HCT116 (cell line): ENCODE measurements at regions not wholly inside any gene's neighbourhood (a gene's known extent, or its start where the extent isn't known, plus 50 kb on each side); places are given as distances from the start of the nearest gene placed in this dataset.

Experiments
- EZH2 ChIP-seq: fragments of 200-600 bp; sonication (generic); IDR thresholded peaks from 2 replicates; pipeline ENCODE4 v1.6.1; 2017; ENCODE audit warnings: antibody characterized with exemption, mixed run types
- JUND ChIP-seq: IDR thresholded peaks from 2 replicates; pipeline ENCODE4 v1.6.1; 2012
- POLR2A ChIP-seq: IDR thresholded peaks from 2 replicates; pipeline ENCODE4 v1.7.0; 2011; ENCODE audit warnings: borderline replicate concordance; ENCODE audit not compliant: insufficient read depth, insufficient read length; ENCODE audit errors: extremely low read depth
- TCF7L2 ChIP-seq: IDR thresholded peaks from 2 replicates; pipeline ENCODE4 v1.7.0; 2011; ENCODE audit warnings: borderline replicate concordance, inconsistent platforms; ENCODE audit not compliant: insufficient read depth, insufficient read length; ENCODE audit errors: extremely low read depth
- ZFX ChIP-seq: fragments of 450-650 bp; IDR thresholded peaks from 2 replicates; pipeline ENCODE4 v1.6.1; 2017
- TF ChIP-seq, protein P1 (sequence below), 3 experiments: fragments of 200-600 bp in 1 of 3; sonication (generic) in 1 of 3; IDR thresholded peaks in 2 of 3; conservative IDR thresholded peaks in 1 of 3; 2 replicates each; pipeline ENCODE4 v1.5.1; 2012 to 2017; ENCODE audit warnings: low read depth in 2 of 3, low read length in 2 of 3, antibody characterized with exemption in 1 of 3, borderline replicate concordance in 1 of 3, control low read depth in 1 of 3, mild to moderate bottlenecking in 1 of 3, mixed read lengths in 1 of 3, mixed run types in 1 of 3, moderate library complexity in 1 of 3; ENCODE audit not compliant: insufficient read depth in 1 of 3
- TF ChIP-seq, protein P2 (sequence below): IDR thresholded peaks from 2 replicates; pipeline ENCODE4 v1.6.1; 2012
- TF ChIP-seq, protein P3 (sequence below): IDR thresholded peaks from 2 replicates; pipeline ENCODE4 v1.6.1; 2012; ENCODE audit warnings: low read depth

DNA sequence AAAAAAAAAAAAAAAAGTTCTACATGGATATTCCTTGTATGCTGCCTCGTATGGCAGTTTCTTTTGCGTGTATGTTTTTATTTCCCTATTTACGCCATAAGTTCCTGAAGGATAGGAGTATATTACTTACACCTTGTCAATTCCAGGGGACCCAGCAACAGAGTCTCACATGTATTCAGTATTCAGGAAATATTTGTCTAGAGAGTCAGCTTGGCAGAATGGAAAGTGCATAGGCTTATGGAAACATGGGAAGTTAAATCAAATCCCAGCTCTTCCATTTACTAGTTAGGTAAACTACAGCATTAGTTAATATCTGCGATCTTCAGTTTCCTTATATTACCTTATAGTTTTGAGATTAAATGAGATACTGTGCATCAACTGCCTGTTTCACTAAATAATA lies 51.1 kb upstream of the SLC22A16 start:
- TF ChIP-seq, protein P1, sequence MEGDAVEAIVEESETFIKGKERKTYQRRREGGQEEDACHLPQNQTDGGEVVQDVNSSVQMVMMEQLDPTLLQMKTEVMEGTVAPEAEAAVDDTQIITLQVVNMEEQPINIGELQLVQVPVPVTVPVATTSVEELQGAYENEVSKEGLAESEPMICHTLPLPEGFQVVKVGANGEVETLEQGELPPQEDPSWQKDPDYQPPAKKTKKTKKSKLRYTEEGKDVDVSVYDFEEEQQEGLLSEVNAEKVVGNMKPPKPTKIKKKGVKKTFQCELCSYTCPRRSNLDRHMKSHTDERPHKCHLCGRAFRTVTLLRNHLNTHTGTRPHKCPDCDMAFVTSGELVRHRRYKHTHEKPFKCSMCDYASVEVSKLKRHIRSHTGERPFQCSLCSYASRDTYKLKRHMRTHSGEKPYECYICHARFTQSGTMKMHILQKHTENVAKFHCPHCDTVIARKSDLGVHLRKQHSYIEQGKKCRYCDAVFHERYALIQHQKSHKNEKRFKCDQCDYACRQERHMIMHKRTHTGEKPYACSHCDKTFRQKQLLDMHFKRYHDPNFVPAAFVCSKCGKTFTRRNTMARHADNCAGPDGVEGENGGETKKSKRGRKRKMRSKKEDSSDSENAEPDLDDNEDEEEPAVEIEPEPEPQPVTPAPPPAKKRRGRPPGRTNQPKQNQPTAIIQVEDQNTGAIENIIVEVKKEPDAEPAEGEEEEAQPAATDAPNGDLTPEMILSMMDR (IDR thresholded peaks at IDR 0.05 in 2 of 3, conservative IDR thresholded peaks at IDR 0.05 in 1 of 3; ENCODE audit: borderline replicate concordance in 1 of 3, insufficient read depth in 1 of 3, low read depth in 2 of 3, low read length in 2 of 3) = no peak
- TF ChIP-seq, protein P2, sequence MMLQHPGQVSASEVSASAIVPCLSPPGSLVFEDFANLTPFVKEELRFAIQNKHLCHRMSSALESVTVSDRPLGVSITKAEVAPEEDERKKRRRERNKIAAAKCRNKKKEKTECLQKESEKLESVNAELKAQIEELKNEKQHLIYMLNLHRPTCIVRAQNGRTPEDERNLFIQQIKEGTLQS = no peak
- TF ChIP-seq, protein P3, sequence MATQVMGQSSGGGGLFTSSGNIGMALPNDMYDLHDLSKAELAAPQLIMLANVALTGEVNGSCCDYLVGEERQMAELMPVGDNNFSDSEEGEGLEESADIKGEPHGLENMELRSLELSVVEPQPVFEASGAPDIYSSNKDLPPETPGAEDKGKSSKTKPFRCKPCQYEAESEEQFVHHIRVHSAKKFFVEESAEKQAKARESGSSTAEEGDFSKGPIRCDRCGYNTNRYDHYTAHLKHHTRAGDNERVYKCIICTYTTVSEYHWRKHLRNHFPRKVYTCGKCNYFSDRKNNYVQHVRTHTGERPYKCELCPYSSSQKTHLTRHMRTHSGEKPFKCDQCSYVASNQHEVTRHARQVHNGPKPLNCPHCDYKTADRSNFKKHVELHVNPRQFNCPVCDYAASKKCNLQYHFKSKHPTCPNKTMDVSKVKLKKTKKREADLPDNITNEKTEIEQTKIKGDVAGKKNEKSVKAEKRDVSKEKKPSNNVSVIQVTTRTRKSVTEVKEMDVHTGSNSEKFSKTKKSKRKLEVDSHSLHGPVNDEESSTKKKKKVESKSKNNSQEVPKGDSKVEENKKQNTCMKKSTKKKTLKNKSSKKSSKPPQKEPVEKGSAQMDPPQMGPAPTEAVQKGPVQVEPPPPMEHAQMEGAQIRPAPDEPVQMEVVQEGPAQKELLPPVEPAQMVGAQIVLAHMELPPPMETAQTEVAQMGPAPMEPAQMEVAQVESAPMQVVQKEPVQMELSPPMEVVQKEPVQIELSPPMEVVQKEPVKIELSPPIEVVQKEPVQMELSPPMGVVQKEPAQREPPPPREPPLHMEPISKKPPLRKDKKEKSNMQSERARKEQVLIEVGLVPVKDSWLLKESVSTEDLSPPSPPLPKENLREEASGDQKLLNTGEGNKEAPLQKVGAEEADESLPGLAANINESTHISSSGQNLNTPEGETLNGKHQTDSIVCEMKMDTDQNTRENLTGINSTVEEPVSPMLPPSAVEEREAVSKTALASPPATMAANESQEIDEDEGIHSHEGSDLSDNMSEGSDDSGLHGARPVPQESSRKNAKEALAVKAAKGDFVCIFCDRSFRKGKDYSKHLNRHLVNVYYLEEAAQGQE = no peak
- TF ChIP-seq JUND = no peak
- no peak for TF ChIP-seq EZH2
- no peak for TF ChIP-seq TCF7L2
- no peak for TF ChIP-seq POLR2A
- no peak for TF ChIP-seq ZFX
